IMR-90 (cell line): ENCODE measurements at regions not wholly inside any gene's neighbourhood (a gene's known extent, or its start where the extent isn't known, plus 50 kb on each side); places are given as distances from the start of the nearest gene placed in this dataset.

Experiments
- ATAC-seq: fragments of 200-7000 bp; cut with Tn5 transposase; 2 replicates; pipeline ENCODE4 v1.9.1; 2020; ENCODE audit warnings: low read depth, mild to moderate bottlenecking, moderate library complexity
- BruUV-seq: library from RNA; stranded (reverse); fragments of 400-500 nt; replicated peaks from 2 replicates; lab custom pipeline; 2021; lab: Mats Ljungman, UMichigan
- CTCF ChIA-PET: fragments of 300-600 bp; formaldehyde crosslinking; extraction: SDS; loops from one replicate; lab custom pipeline; 2021; ENCODE audit warnings: antibody characterized with exemption; lab: Yijun Ruan, JAX
- POLR2A ChIA-PET: fragments of 300-600 bp; sonication (Branson Sonifier 250); formaldehyde crosslinking; loops from one replicate; lab custom pipeline; 2022; ENCODE audit warnings: antibody characterized with exemption; ENCODE audit not compliant: unreplicated experiment; lab: Charles Lee
- DNase-seq: peaks from one replicate; pipeline ENCODE4 v3.0.0; 2013
- H2AFZ ChIP-seq: replicated peaks from 2 replicates; pipeline ENCODE3; 2013; ENCODE audit warnings: low read length, mild to moderate bottlenecking; ENCODE audit not compliant: poor library complexity
- H2AK5ac ChIP-seq: 2 replicates; pipeline ENCODE4 v1.6.1; 2013; ENCODE audit warnings: low read depth, low read length, inconsistent platforms
- H2AK9ac ChIP-seq: replicated peaks from 2 replicates; pipeline ENCODE3; 2013; ENCODE audit warnings: mild to moderate bottlenecking, low read depth, low read length, moderate library complexity; ENCODE audit not compliant: poor library complexity
- H2BK120ac ChIP-seq: 2 replicates; pipeline ENCODE4 v1.6.1; 2013; ENCODE audit warnings: low read depth, low read length, inconsistent platforms
- H2BK15ac ChIP-seq: 3 replicates; pipeline ENCODE4 v1.6.1; 2013; ENCODE audit warnings: low read depth, low read length, inconsistent platforms
- H2BK20ac ChIP-seq: 2 replicates; pipeline ENCODE4 v1.6.1; 2013; ENCODE audit warnings: low read depth, mild to moderate bottlenecking, inconsistent platforms, low read length, moderate library complexity
- H2BK5ac ChIP-seq: 2 replicates; pipeline ENCODE4 v1.6.1; 2013; ENCODE audit warnings: mild to moderate bottlenecking, low read depth, low read length, inconsistent platforms; ENCODE audit not compliant: poor library complexity, severe bottlenecking
- H3K14ac ChIP-seq: replicated peaks from 2 replicates; pipeline ENCODE4 v1.6.1; 2013; ENCODE audit warnings: low read depth, low read length, inconsistent platforms
- H3K18ac ChIP-seq: 2 replicates; pipeline ENCODE4 v1.6.1; 2013; ENCODE audit warnings: low read depth, low read length, control low read depth
- H3K23ac ChIP-seq: 2 replicates; pipeline ENCODE4 v1.6.1; 2013; ENCODE audit warnings: low read depth, low read length, inconsistent platforms
- H3K27ac ChIP-seq: 2 replicates; pipeline ENCODE4 v1.5.1; 2013; ENCODE audit warnings: mild to moderate bottlenecking, control low read depth, low read length; ENCODE audit not compliant: insufficient read depth
- H3K27me3 ChIP-seq: 2 replicates; pipeline ENCODE4 v1.6.1; 2013; ENCODE audit warnings: low read length; ENCODE audit not compliant: control insufficient read depth, insufficient read depth
- H3K36me3 ChIP-seq: 2 replicates; pipeline ENCODE4 v1.6.1; 2013; ENCODE audit warnings: low read length, mixed read lengths; ENCODE audit not compliant: control insufficient read depth, insufficient read depth
- H3K4ac ChIP-seq: 2 replicates; pipeline ENCODE4 v1.6.1; 2013; ENCODE audit warnings: low read depth, low read length, inconsistent platforms
- H3K4me1 ChIP-seq: 2 replicates; pipeline ENCODE4 v1.6.1; 2013; ENCODE audit warnings: low read length, mixed read lengths; ENCODE audit not compliant: control insufficient read depth, insufficient read depth
- H3K4me2 ChIP-seq: 2 replicates; pipeline ENCODE4 v1.6.1; 2013; ENCODE audit warnings: low read depth, mild to moderate bottlenecking, control low read depth, low read length, moderate library complexity
- H3K4me3 ChIP-seq: 2 replicates; pipeline ENCODE4 v1.5.1; 2013; ENCODE audit warnings: low read depth, mild to moderate bottlenecking, control low read depth, low read length, moderate library complexity; ENCODE audit not compliant: insufficient read depth
- H3K56ac ChIP-seq: 2 replicates; pipeline ENCODE4 v1.6.1; 2013; ENCODE audit warnings: low read length, inconsistent platforms; ENCODE audit not compliant: insufficient read depth; ENCODE audit errors: extremely low read depth
- H3K79me1 ChIP-seq, 2 experiments: 2 replicates each; pipeline ENCODE4 v1.6.1; 2013; ENCODE audit warnings: low read length in 2 of 2, inconsistent platforms in 1 of 2, low read depth in 1 of 2
- H3K9ac ChIP-seq: 2 replicates; pipeline ENCODE4 v1.6.1; 2013; ENCODE audit warnings: low read depth, low read length, control low read depth
- H3K9me1 ChIP-seq: 2 replicates; pipeline ENCODE4 v1.6.1; 2013; ENCODE audit warnings: low read length, inconsistent platforms; ENCODE audit not compliant: insufficient read depth
- H3K9me3 ChIP-seq: 2 replicates; pipeline ENCODE4 v1.6.1; 2013; ENCODE audit warnings: low read length; ENCODE audit not compliant: control insufficient read depth, insufficient read depth
- H4K20me1 ChIP-seq: 2 replicates; pipeline ENCODE4 v1.6.1; 2013; ENCODE audit warnings: low read length, inconsistent platforms; ENCODE audit not compliant: insufficient read depth
- H4K5ac ChIP-seq: 2 replicates; pipeline ENCODE4 v1.6.1; 2013; ENCODE audit warnings: mild to moderate bottlenecking, low read depth, low read length, control low read depth
- H4K8ac ChIP-seq, 2 experiments: 2 replicates each; pipeline ENCODE4 v1.6.1; 2013; ENCODE audit warnings: low read depth in 2 of 2, low read length in 2 of 2, control low read depth in 1 of 2, inconsistent platforms in 1 of 2
- H4K91ac ChIP-seq: 2 replicates; pipeline ENCODE4 v1.6.1; 2013; ENCODE audit warnings: low read depth, low read length, inconsistent platforms; ENCODE audit not compliant: insufficient read depth
- BHLHE40 ChIP-seq: fragments of 150-350 bp; IDR thresholded peaks from 2 replicates; pipeline ENCODE4 v1.6.1; 2016; ENCODE audit warnings: mild to moderate bottlenecking, low read depth, low read length
- CEBPB ChIP-seq: IDR thresholded peaks from 2 replicates; pipeline ENCODE4 v1.6.1; 2012; ENCODE audit warnings: low read depth, low read length, improper control_type of control experiment
- CHD1 ChIP-seq: IDR thresholded peaks from 2 replicates; pipeline ENCODE4 v1.6.1; 2012; ENCODE audit warnings: low read depth, low read length, improper control_type of control experiment
- CTCF ChIP-seq: conservative IDR thresholded peaks from 2 replicates; pipeline ENCODE4 v1.5.1; 2012; ENCODE audit warnings: mild to moderate bottlenecking, low read depth, low read length, improper control_type of control experiment
- ELK1 ChIP-seq: fragments of 150-350 bp; IDR thresholded peaks from 2 replicates; pipeline ENCODE4 v1.6.1; 2016; ENCODE audit warnings: low read depth, mild to moderate bottlenecking, low read length, moderate library complexity, borderline replicate concordance
- MAZ ChIP-seq: IDR thresholded peaks from 2 replicates; pipeline ENCODE4 v1.6.1; 2012; ENCODE audit warnings: low read depth, mild to moderate bottlenecking, low read length, improper control_type of control experiment, moderate library complexity, borderline replicate concordance
- MXI1 ChIP-seq: IDR thresholded peaks from 2 replicates; pipeline ENCODE4 v1.6.1; 2012; ENCODE audit warnings: low read depth, mild to moderate bottlenecking, low read length, moderate library complexity, borderline replicate concordance
- POLR2A ChIP-seq: IDR thresholded peaks from 2 replicates; pipeline ENCODE4 v1.6.1; 2012; ENCODE audit warnings: mild to moderate bottlenecking, low read depth, low read length
- RAD21 ChIP-seq: IDR thresholded peaks from 2 replicates; pipeline ENCODE4 v1.6.1; 2012; ENCODE audit warnings: low read length, improper control_type of control experiment
- RCOR1 ChIP-seq: IDR thresholded peaks from 2 replicates; pipeline ENCODE4 v1.6.1; 2012; ENCODE audit warnings: mild to moderate bottlenecking, low read length, improper control_type of control experiment; ENCODE audit not compliant: insufficient replicate concordance
- SMC3 ChIP-seq: fragments of 150-350 bp; IDR thresholded peaks from 2 replicates; pipeline ENCODE4 v1.6.1; 2016; ENCODE audit warnings: low read depth, mild to moderate bottlenecking, antibody characterized with exemption, low read length, moderate library complexity
- WGBS, 2 experiments: methylation state at CpG; one replicate each; pipeline versions ENCODE4 v1.1.5 to v1.1.7; 2013; ENCODE audit warnings: missing lambda C conversion rate in 2 of 2; ENCODE audit not compliant: insufficient read length in 1 of 2; ENCODE audit errors: extremely low coverage in 2 of 2; 5-methylcytosine and 5-hydroxymethylcytosine counted together
- dilution Hi-C: fragments of 300-500 bp; cut with HindIII; formaldehyde crosslinking; loops from one replicate; pipeline ENCODE4 v1.14.3; 2018; ENCODE audit warnings: low sequenced_read_pairs; ENCODE audit not compliant: unreplicated experiment
- in situ Hi-C: fragments of 300-500 bp; cut with MboI; formaldehyde crosslinking; loops from 3 replicates; pipeline ENCODE4 v1.14.3; 2019; ENCODE audit warnings: low sequenced_read_pairs, inconsistent platforms, mixed read lengths
- intact Hi-C: fragments of 100-400 bp; cut with micrococcal nuclease; formaldehyde crosslinking; loops from 2 replicates; pipeline ENCODE4 v1.10.0; 2022

- no peaks in the 10 kb centered on the region for H3K36me3 ChIP-seq
These were observed 252.0 kb downstream of the HIVEP2 start for GRCh38 chr6:142692942-142693341.

More at GRCh38 chr6:142692942-142693341, 252.0 kb downstream of the HIVEP2 start:
- ChIA-PET POLR2A (no interaction called here), CTCF (interaction anchor here (1.0 to 2.3 kb wide), 2 partner anchors 334 to 735 kb away, joined by 4 to 16 read pairs; no protein-coding TSS in a partner anchor)
- peaks cover 3% of the 10 kb centered on the region for H3K4me1 ChIP-seq
- H3K14ac ChIP-seq: peak overlapping the region; percentile 45; the same call in 1 of the 2 replicates
- no peaks in the 10 kb centered on the region for H3K79me1 ChIP-seq
- no peak overlapping the region for H3K27ac ChIP-seq
- H4K8ac ChIP-seq: peak overlapping the region in 1 of 2 experiments; percentile 33; a peak in 1 of 4 replicates
- H2BK120ac ChIP-seq: peak overlapping the region; percentile 70
- H2BK20ac ChIP-seq: peak overlapping the region; percentile 44; the same call in 1 of the 2 replicates
- 2% methylated on average over 7 of the region's 11 CpGs; no CpG with 5 or more reads in 1 of the 2 experiments for WGBS, 2 experiments
- peak overlapping the region; percentile 85 for H2AFZ ChIP-seq
- peak overlapping the region; percentile 5; the same call in 1 of the 2 replicates for H4K5ac ChIP-seq
- BruUV-seq: no TSS peak
- TF ChIP-seq CHD1: peak; percentile 93; the same call in 1 of the 2 replicates
- TF ChIP-seq CTCF: peak; percentile 95
- TF ChIP-seq POLR2A: peak; percentile 54; the same call in 1 of the 2 replicates
- peak; percentile 99 for TF ChIP-seq RAD21
- TF ChIP-seq RCOR1: no peak
- no peak for TF ChIP-seq ELK1
- TF ChIP-seq MXI1: no peak
- peak; percentile 99 for TF ChIP-seq SMC3
- TF ChIP-seq CEBPB: peak; percentile 36; the same call in 1 of the 2 replicates
- peak; percentile 51; the same call in 1 of the 2 replicates for TF ChIP-seq MAZ
- TF ChIP-seq BHLHE40: no peak
- in situ Hi-C loops (loop anchor here (5.0 to 25.0 kb wide), 4 partner anchors 259 to 1319 kb away; partner anchors contain the start of gene PLAGL1), intact Hi-C loops (loop anchor here (1.0 to 5.0 kb wide), 7 partner anchors 194 to 734 kb away; partner anchors contain the start of gene HIVEP2), dilution Hi-C loops (no loop called here)
- H3K23ac ChIP-seq: no peak overlapping the region
- H3K56ac ChIP-seq: no peak overlapping the region
- no peaks in the 10 kb centered on the region for H3K27me3 ChIP-seq
- H3K4ac ChIP-seq: peak overlapping the region; percentile 60
- no peak overlapping the region for H3K4me3 ChIP-seq
- peak overlapping the region; percentile 21 for H3K4me2 ChIP-seq
- peak overlapping the region; percentile 22 for H2BK5ac ChIP-seq
- no peak overlapping the region for H4K91ac ChIP-seq
- H2BK15ac ChIP-seq: peak overlapping the region; percentile 11; the same call in 1 of the 3 replicates
- no peaks in the 10 kb centered on the region for H4K20me1 ChIP-seq
- peak overlapping the region; percentile 29 for H2AK9ac ChIP-seq
- H3K9me1 ChIP-seq: no peaks in the 10 kb centered on the region
- H2AK5ac ChIP-seq: 0 out of 2 replicates have a peak overlapping the region, but pooled peaks have one; percentile 10
- DNase-seq (peak; percentile 91), ATAC-seq (peak; percentile 98)
- H3K18ac ChIP-seq: 0 out of 2 replicates have a peak overlapping the region, but pooled peaks have one; percentile 6
- H3K9me3 ChIP-seq: no peaks in the 10 kb centered on the region
- no peak overlapping the region for H3K9ac ChIP-seq
